OCI-LY3 (cell line): ENCODE measurements at regions not wholly inside any gene's neighbourhood (a gene's known extent, or its start where the extent isn't known, plus 50 kb on each side); places are given as distances from the start of the nearest gene placed in this dataset.

Experiments used
- H2AFZ ChIP-seq: fragments of 200-600, 300-600 bp; shearing (Covaris generic); 2 replicates; pipeline ENCODE4 v1.6.0; 2014; ENCODE audit warnings: antibody characterized with exemption, low read depth, low read length
- H3K27ac ChIP-seq: fragments of 200-600, 300-600 bp; sonication (generic); 2 replicates; pipeline ENCODE4 v1.5.1; 2014; ENCODE audit warnings: mild to moderate bottlenecking, low read length, moderate library complexity, mixed read lengths
- H3K27me3 ChIP-seq: fragments of 200-600, 300-600 bp; sonication (generic); 2 replicates; pipeline ENCODE4 v1.6.1; 2014; ENCODE audit warnings: low read depth, low read length, mixed read lengths
- H3K36me3 ChIP-seq: fragments of 200-600, 300-600 bp; sonication (generic); replicated peaks from 2 replicates; pipeline ENCODE3; 2014; ENCODE audit warnings: low read depth, low read length, mixed read lengths
- H3K4me1 ChIP-seq: fragments of 300-600, 200-600 bp; sonication (generic); 2 replicates; pipeline ENCODE4 v1.6.1; 2014; ENCODE audit warnings: low read length, mixed read lengths
- H3K4me2 ChIP-seq: fragments of 200-600, 300-600 bp; sonication (generic); 2 replicates; pipeline ENCODE4 v1.6.1; 2014; ENCODE audit warnings: low read length, mixed read lengths
- H3K4me3 ChIP-seq: fragments of 300-600, 200-600 bp; sonication (generic); 2 replicates; pipeline ENCODE4 v1.5.1; 2014; ENCODE audit warnings: antibody characterized with exemption, mild to moderate bottlenecking, low read length, moderate library complexity
- H3K79me2 ChIP-seq: fragments of 300-600, 200-600 bp; shearing (Covaris generic); 2 replicates; pipeline ENCODE4 v1.6.1; 2014; ENCODE audit warnings: mild to moderate bottlenecking, low read length, mixed read lengths
- H3K9ac ChIP-seq: fragments of 300-600, 200-600 bp; shearing (Covaris generic); 2 replicates; pipeline ENCODE4 v1.6.0; 2014; ENCODE audit warnings: mild to moderate bottlenecking, low read length, moderate library complexity
- H3K9me3 ChIP-seq: fragments of 200-600, 300-600 bp; shearing (Covaris generic); 2 replicates; pipeline ENCODE4 v1.6.1; 2014; ENCODE audit warnings: low read length, mixed read lengths; ENCODE audit not compliant: insufficient read depth
- H4K20me1 ChIP-seq: fragments of 200-600, 300-600 bp; sonication (generic); 2 replicates; pipeline ENCODE4 v1.6.1; 2016; ENCODE audit warnings: low read length, mixed read lengths; ENCODE audit not compliant: insufficient read depth
- CTCF ChIP-seq: fragments of 200-600, 300-600 bp; sonication (generic); IDR thresholded peaks from 2 replicates; pipeline ENCODE4 v1.5.1; 2014; ENCODE audit warnings: antibody characterized with exemption, low read length, low read depth
- EZH2phosphoT487 ChIP-seq: fragments of 200-600 bp; shearing (Covaris generic); IDR thresholded peaks from 2 replicates; pipeline ENCODE4 v1.6.1; 2018; ENCODE audit warnings: antibody characterized with exemption, mixed run types, low read depth

GRCh38 chr2:210792000-210792399 is 235.6 kb downstream of the CPS1 start:
- Histone ChIP-seq H4K20me1 (no peaks in the 10 kb centered on the region), H3K79me2 (no peaks in the 10 kb centered on the region), H3K9me3 (no peaks in the 10 kb centered on the region), H3K36me3 (no peaks in the 10 kb centered on the region), H3K27ac (no peak overlapping the region), H3K4me2 (no peak overlapping the region), H2AFZ (no peak overlapping the region), H3K4me3 (no peak overlapping the region), H3K27me3 (no peaks in the 10 kb centered on the region), H3K4me1 (peaks cover 5% of the 10 kb centered on the region; the same call in 1 of the 2 replicates), H3K9ac (no peak overlapping the region)
- TF ChIP-seq EZH2phosphoT487, result no peak
- TF ChIP-seq CTCF, result no peak

- H3K36me3 ChIP-seq, result no peaks in the 10 kb centered on the region
- TF ChIP-seq EZH2phosphoT487 (no peak), CTCF (no peak)
- H3K4me1 ChIP-seq, result peaks cover 5% of the 10 kb centered on the region; the same call in 1 of the 2 replicates
- no peak overlapping the region for H2AFZ ChIP-seq
- H3K9ac ChIP-seq, result no peak overlapping the region
- H3K27me3 ChIP-seq, result no peaks in the 10 kb centered on the region
- H4K20me1 ChIP-seq, result no peaks in the 10 kb centered on the region
- H3K27ac ChIP-seq, result no peak overlapping the region
- H3K4me3 ChIP-seq, result no peak overlapping the region
- H3K4me2 ChIP-seq, result no peak overlapping the region
- no peaks in the 10 kb centered on the region for H3K79me2 ChIP-seq
- no peaks in the 10 kb centered on the region for H3K9me3 ChIP-seq
Observed at GRCh38 chr2:210795506-210795905, 239.1 kb downstream of the CPS1 start.

GRCh38 chr2:210798180-210798579 is 241.8 kb downstream of the CPS1 start:
- Histone ChIP-seq H3K9me3 (no peaks in the 10 kb centered on the region), H3K36me3 (no peaks in the 10 kb centered on the region), H3K27me3 (no peaks in the 10 kb centered on the region), H3K4me1 (peaks cover 5% of the 10 kb centered on the region; the same call in 1 of the 2 replicates), H3K27ac (no peak overlapping the region), H3K4me2 (no peak overlapping the region), H3K9ac (no peak overlapping the region), H2AFZ (no peak overlapping the region), H4K20me1 (no peaks in the 10 kb centered on the region), H3K4me3 (no peak overlapping the region), H3K79me2 (no peaks in the 10 kb centered on the region)
- TF ChIP-seq CTCF, result no peak
- no peak for TF ChIP-seq EZH2phosphoT487

GRCh38 chr2:210814251-210815025 is 258.0 kb downstream of the CPS1 start:
- H3K4me2 ChIP-seq, result no peak overlapping the region
- H2AFZ ChIP-seq, result no peak overlapping the region
- no peaks in the 10 kb centered on the region for H3K36me3 ChIP-seq

More at GRCh38 chr2:210814251-210815025, 258.0 kb downstream of the CPS1 start:
- no peak overlapping the region for H3K27ac ChIP-seq
- no peaks in the 10 kb centered on the region for H3K4me1 ChIP-seq
- no peaks in the 10 kb centered on the region for H3K9me3 ChIP-seq
- H4K20me1 ChIP-seq, result no peaks in the 10 kb centered on the region
- H3K9ac ChIP-seq, result no peak overlapping the region
- no peaks in the 10 kb centered on the region for H3K27me3 ChIP-seq
- TF ChIP-seq EZH2phosphoT487, result no peak
- TF ChIP-seq CTCF, result no peak
- H3K4me3 ChIP-seq, result no peak overlapping the region
- H3K79me2 ChIP-seq, result no peaks in the 10 kb centered on the region
